CD4-positive, alpha-beta memory T cell (primary cell): ENCODE measurements at regions not wholly inside any gene's neighbourhood (a gene's known extent, or its start where the extent isn't known, plus 50 kb on each side); places are given as distances from the start of the nearest gene placed in this dataset.
"Not testable (repeated sequence)": the region's sequence is repeated elsewhere in the genome, so short reads cannot be mapped to it uniquely, and the experiment has no call there.

Experiments
- CTCF ChIA-PET: fragments of 350-600 bp; sonication (Branson Sonifier 250); formaldehyde crosslinking; loops from one replicate; lab custom pipeline; 2021; ENCODE audit warnings: inconsistent platforms; ENCODE audit not compliant: partially characterized antibody; lab: Charles Lee
- POLR2A ChIA-PET: fragments of 350-600 bp; sonication (Branson Sonifier 250); formaldehyde crosslinking; loops from one replicate; lab custom pipeline; 2021; ENCODE audit not compliant: partially characterized antibody; lab: Charles Lee
- DNase-seq, 5 donors: peaks; one replicate each; pipeline versions ENCODE4 v3.0.0 to v3.0.0-alpha.2; 2020 to 2022; ENCODE audit warnings: mixed read lengths in 1 of 5
- H3K27ac ChIP-seq: one replicate; pipeline ENCODE4 v1.7.0; 2013; ENCODE audit warnings: low read depth, low read length
- H3K27me3 ChIP-seq: 2 replicates; pipeline ENCODE4 v1.7.0; 2013; ENCODE audit warnings: mild to moderate bottlenecking, low read length, moderate library complexity; ENCODE audit not compliant: insufficient read depth
- H3K36me3 ChIP-seq: 2 replicates; pipeline ENCODE4 v1.7.0; 2013; ENCODE audit warnings: mild to moderate bottlenecking, low read length, moderate library complexity; ENCODE audit not compliant: insufficient read depth
- H3K4me1 ChIP-seq: 2 replicates; pipeline ENCODE4 v1.7.0; 2013; ENCODE audit warnings: mild to moderate bottlenecking, low read length, moderate library complexity; ENCODE audit not compliant: insufficient read depth
- H3K4me3 ChIP-seq, 2 donors: one replicate each; pipeline ENCODE4 v1.7.0; 2013; ENCODE audit warnings: low read length in 2 of 2, mild to moderate bottlenecking in 1 of 2
- H3K9me3 ChIP-seq, 2 donors: one replicate each; pipeline ENCODE4 v1.7.0; 2013; ENCODE audit warnings: low read length in 2 of 2, control low read depth in 1 of 2; ENCODE audit not compliant: control insufficient read depth in 1 of 2
- H3K27ac Mint-ChIP-seq, 7 donors: one replicate each; pipeline ENCODE4 v1.8.0; 2020 to 2021; ENCODE audit warnings: mixed read lengths in 7 of 7, mild to moderate bottlenecking in 6 of 7, inconsistent platforms in 3 of 7, moderate library complexity in 3 of 7
- H3K27me3 Mint-ChIP-seq, 2 donors: one replicate each; pipeline ENCODE4 v1.8.0; 2020 to 2021; ENCODE audit warnings: mixed read lengths in 2 of 2
- H3K36me3 Mint-ChIP-seq, 2 donors: one replicate each; pipeline ENCODE4 v1.8.0; 2020 to 2021; ENCODE audit warnings: mixed read lengths in 2 of 2, inconsistent platforms in 1 of 2, mild to moderate bottlenecking in 1 of 2
- H3K4me1 Mint-ChIP-seq, 4 donors: one replicate each; pipeline ENCODE4 v1.8.0; 2020 to 2021; ENCODE audit warnings: mixed read lengths in 4 of 4, mild to moderate bottlenecking in 1 of 4
- H3K4me3 Mint-ChIP-seq, 8 donors: one replicate each; pipeline ENCODE4 v1.8.0; 2020 to 2021; ENCODE audit warnings: mixed read lengths in 8 of 8, mild to moderate bottlenecking in 7 of 8, moderate library complexity in 6 of 8, inconsistent platforms in 3 of 8
- H3K9me3 Mint-ChIP-seq, 8 donors: one replicate each; pipeline ENCODE4 v1.8.0; 2020 to 2021; ENCODE audit warnings: mixed read lengths in 8 of 8, mild to moderate bottlenecking in 5 of 8, inconsistent platforms in 3 of 8, moderate library complexity in 1 of 8
- intact Hi-C: fragments of 100-400 bp; cut with micrococcal nuclease; formaldehyde crosslinking; loops from one replicate; pipeline ENCODE4 v1.15.1; 2023

- H3K27ac ChIP-seq, H3K4me1 ChIP-seq, H3K27ac Mint-ChIP-seq, intact Hi-C loops, CTCF ChIA-PET, H3K9me3 ChIP-seq, H3K9me3 Mint-ChIP-seq, H3K4me1 Mint-ChIP-seq, H3K27me3 ChIP-seq, POLR2A ChIA-PET, DNase-seq, H3K4me3 ChIP-seq, H3K27me3 Mint-ChIP-seq, H3K36me3 Mint-ChIP-seq, H3K36me3 ChIP-seq: not testable (repeated sequence)
- H3K4me3 Mint-ChIP-seq = peak overlapping the region in 1 of 8 donors; percentile 52
Observed at GRCh38 chr9:42850896-42851693, 667.6 kb downstream of the SPATA31A6 start.

DNA sequence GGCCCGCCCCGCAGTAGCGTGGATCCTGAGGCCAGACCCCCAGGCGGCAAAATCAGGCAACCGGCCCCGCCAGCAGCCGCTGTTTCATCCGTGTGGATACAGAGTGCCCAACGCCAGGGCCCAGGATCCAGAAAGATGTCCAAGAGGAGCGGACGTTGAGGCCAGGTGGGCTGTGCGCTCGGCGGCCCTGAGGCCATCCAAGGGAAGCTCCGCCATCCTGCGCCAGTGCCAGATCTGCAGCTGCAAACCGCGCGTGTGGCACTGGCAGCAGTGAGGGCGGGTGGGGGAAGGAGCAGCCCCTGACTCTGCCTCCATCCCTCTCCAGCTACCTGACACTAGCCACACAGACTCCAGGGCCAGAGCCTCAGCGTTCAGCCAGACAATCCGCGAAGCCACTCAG is 668.2 kb downstream of the SPATA31A6 start:
- H3K9me3 Mint-ChIP-seq, H3K27ac Mint-ChIP-seq, intact Hi-C loops, DNase-seq, POLR2A ChIA-PET, H3K36me3 ChIP-seq, H3K9me3 ChIP-seq, H3K4me1 Mint-ChIP-seq, H3K27me3 Mint-ChIP-seq, H3K4me1 ChIP-seq, H3K36me3 Mint-ChIP-seq, H3K27ac ChIP-seq, H3K27me3 ChIP-seq, CTCF ChIA-PET, H3K4me3 ChIP-seq: not testable (repeated sequence)
- peak overlapping the region in 1 of 8 donors; percentile 52 for H3K4me3 Mint-ChIP-seq

DNA sequence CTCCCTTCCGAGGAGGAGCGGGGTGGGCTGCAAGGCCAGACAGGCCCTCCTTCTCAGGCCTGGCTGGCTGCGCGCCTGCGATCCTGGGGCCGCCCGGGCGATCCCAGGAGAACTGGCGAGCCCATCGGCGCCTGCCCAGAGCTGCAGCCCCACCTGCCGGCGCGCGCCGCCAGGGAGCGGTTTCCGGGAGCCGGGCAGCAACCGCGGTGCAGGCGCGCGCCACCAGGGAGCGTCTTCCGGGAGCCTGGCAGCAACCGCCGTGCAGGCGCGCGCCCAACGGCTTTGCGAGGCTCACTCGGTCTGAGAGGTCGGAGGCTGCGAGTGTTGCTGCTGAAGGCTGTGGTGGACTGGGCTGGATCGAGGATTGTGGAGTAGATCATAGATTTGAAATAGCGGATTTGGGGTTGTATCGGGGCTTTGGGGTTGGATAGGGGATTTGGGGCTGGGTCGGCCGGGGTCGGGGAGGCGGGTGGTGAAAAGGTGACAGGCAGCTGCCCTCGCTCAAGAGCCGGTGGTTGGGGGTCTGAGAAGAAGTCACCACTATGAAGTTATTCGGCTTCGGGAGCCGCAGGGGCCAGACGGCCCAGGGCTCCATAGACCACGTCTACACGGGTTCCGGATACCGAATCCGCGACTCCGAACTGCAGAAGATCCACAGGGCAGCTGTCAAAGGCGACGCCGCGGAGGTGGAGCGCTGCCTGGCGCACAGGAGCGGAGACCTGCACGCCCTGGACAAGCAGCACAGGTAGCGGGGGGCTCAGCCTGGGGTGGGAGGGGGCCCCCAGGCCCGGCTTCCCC is 668.9 kb downstream of the SPATA31A6 start:
- DNase-seq = peak in 1 of 5 donors; percentile 39
- H3K4me3 ChIP-seq, H3K9me3 ChIP-seq, H3K4me1 Mint-ChIP-seq, intact Hi-C loops, H3K9me3 Mint-ChIP-seq, H3K4me1 ChIP-seq, CTCF ChIA-PET, H3K27me3 ChIP-seq, H3K27ac Mint-ChIP-seq, POLR2A ChIA-PET, H3K36me3 Mint-ChIP-seq, H3K36me3 ChIP-seq, H3K27me3 Mint-ChIP-seq, H3K27ac ChIP-seq: not testable (repeated sequence)
- H3K4me3 Mint-ChIP-seq = peak overlapping the region in 1 of 8 donors; percentile 88

DNA sequence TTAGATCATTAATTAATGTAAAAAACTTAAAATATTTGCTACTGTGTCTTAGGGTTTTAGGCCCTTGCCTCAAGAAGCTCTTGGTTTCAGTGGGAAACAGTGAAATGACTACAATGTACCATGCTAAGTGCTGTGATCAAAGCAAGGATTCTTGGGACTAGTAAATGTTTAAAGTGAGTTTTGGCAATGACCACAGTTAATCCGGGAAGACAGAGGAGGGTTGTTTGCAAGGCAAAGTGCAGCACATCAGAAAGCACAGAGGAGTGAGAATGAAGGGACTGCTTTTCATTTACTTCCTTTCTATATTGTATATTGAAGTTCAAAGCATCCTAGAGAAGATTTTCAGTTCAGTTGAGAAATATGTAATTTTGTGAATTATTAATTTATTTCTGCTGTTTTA is 676.7 kb downstream of the SPATA31A6 start:
- H3K4me3 Mint-ChIP-seq, POLR2A ChIA-PET, CTCF ChIA-PET: not testable (repeated sequence)

DNA sequence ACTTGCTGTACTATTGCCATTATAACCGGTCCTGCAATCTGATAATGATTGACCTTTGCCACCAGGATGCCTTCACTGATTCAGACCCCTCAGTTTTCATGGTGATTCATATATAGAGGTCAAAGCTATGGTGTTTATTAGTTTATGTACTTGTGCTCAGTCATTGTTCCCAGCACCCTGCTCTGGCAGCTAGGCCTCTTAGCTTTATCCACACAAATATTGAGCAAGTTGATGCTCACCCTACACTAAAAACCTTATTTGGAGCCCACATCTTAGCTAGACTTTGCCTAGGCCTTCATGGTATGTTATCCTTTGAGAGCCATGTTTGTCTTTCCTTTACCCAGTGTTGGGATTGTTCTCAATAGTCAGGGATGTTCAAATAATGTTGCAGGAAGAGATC is 679.0 kb downstream of the SPATA31A6 start:
- H3K36me3 ChIP-seq, H3K27me3 Mint-ChIP-seq, H3K27ac ChIP-seq, H3K36me3 Mint-ChIP-seq, H3K9me3 Mint-ChIP-seq, H3K4me3 Mint-ChIP-seq, DNase-seq, H3K4me1 Mint-ChIP-seq, CTCF ChIA-PET, H3K4me1 ChIP-seq, H3K27ac Mint-ChIP-seq, intact Hi-C loops, H3K9me3 ChIP-seq, H3K27me3 ChIP-seq, H3K4me3 ChIP-seq, POLR2A ChIA-PET: not testable (repeated sequence)

More for the DNA sequence above, 676.7 kb downstream of the SPATA31A6 start:
- H3K27ac Mint-ChIP-seq, H3K4me1 ChIP-seq, H3K27me3 Mint-ChIP-seq, H3K9me3 ChIP-seq, H3K36me3 ChIP-seq, H3K4me3 ChIP-seq, H3K27me3 ChIP-seq, H3K27ac ChIP-seq, DNase-seq, H3K36me3 Mint-ChIP-seq, H3K9me3 Mint-ChIP-seq, H3K4me1 Mint-ChIP-seq, intact Hi-C loops: not testable (repeated sequence)
